Transverse colon (tissue), 4 donors: ENCODE measurements at regions not wholly inside any gene's neighbourhood (a gene's known extent, or its start where the extent isn't known, plus 50 kb on each side); places are given as distances from the start of the nearest gene placed in this dataset.

ENCODE experiments used
- CTCF ChIP-seq, 5 experiments: fragments of 200-600 bp in 3 of 5; fragments of 450-650 bp in 2 of 5; sonication (generic) in 3 of 5; IDR thresholded peaks; 1 replicate in 2 of 5; 2 replicates in 3 of 5; pipeline ENCODE4 v1.5.1; 2016 to 2017; ENCODE audit warnings: antibody characterized with exemption in 5 of 5, inconsistent platforms in 3 of 5, mild to moderate bottlenecking in 2 of 5, moderate library complexity in 1 of 5
- POLR2A ChIP-seq: fragments of 450-650 bp; IDR thresholded peaks from one replicate; pipeline ENCODE4 v1.6.1; 2016; ENCODE audit warnings: antibody characterized with exemption, mild to moderate bottlenecking, moderate library complexity
- POLR2AphosphoS5 ChIP-seq, 3 donors: sonication (generic); formaldehyde crosslinking; IDR thresholded peaks; one replicate each; pipeline ENCODE4 v1.6.1; 2016; ENCODE audit warnings: antibody characterized with exemption in 3 of 3

GRCh38 chr12:113559466-113559865 lies 87.8 kb upstream of the LHX5 start:
- no peak for TF ChIP-seq CTCF (IDR thresholded peaks at IDR 0.05)
- no peak for TF ChIP-seq POLR2AphosphoS5 (IDR thresholded peaks at IDR 0.05)
- TF ChIP-seq POLR2A: no peak
